Thyroid gland (tissue), 4 donors: ENCODE measurements at regions not wholly inside any gene's neighbourhood (a gene's known extent, or its start where the extent isn't known, plus 50 kb on each side); places are given as distances from the start of the nearest gene placed in this dataset.
"Not testable (repeated sequence)": the region's sequence is repeated elsewhere in the genome, so short reads cannot be mapped to it uniquely, and the experiment has no call there.

Experiments used
- DNase-seq, 2 donors: peaks; one replicate each; pipeline ENCODE4 v3.0.0-alpha.2; 2019
- H3K27ac ChIP-seq, 3 donors: fragments of 200-600 bp; sonication (generic); 1 replicate in 2 of 3; 2 replicates in 1 of 3; pipeline ENCODE4 v1.5.1; 2016 to 2019; ENCODE audit warnings: mild to moderate bottlenecking in 1 of 3, moderate library complexity in 1 of 3
- H3K27me3 ChIP-seq: fragments of 200-600 bp; sonication (generic); one replicate; pipeline ENCODE4 v1.5.1; 2019
- H3K36me3 ChIP-seq, 2 donors: fragments of 200-600 bp; sonication (generic); one replicate each; pipeline ENCODE4 v1.5.1; 2016 to 2019
- H3K4me1 ChIP-seq, 2 donors: fragments of 200-600 bp; sonication (generic); one replicate each; pipeline ENCODE4 v1.5.1; 2017 to 2019
- H3K4me3 ChIP-seq, 3 donors: fragments of 200-600 bp; sonication (generic); replicated peaks in 1 of 3; 1 replicate in 2 of 3; 2 replicates in 1 of 3; pipeline ENCODE4 v1.5.1; 2016; ENCODE audit warnings: mild to moderate bottlenecking in 1 of 3
- H3K9me3 ChIP-seq: fragments of 200-600 bp; sonication (generic); one replicate; pipeline ENCODE4 v1.5.1; 2017
- CTCF ChIP-seq, 6 experiments: fragments of 200-600 bp in 3 of 6; fragments of 450-650 bp in 3 of 6; sonication (generic) in 3 of 6; IDR thresholded peaks; one replicate each; pipeline ENCODE4 v1.5.1; 2016 to 2019; ENCODE audit warnings: antibody characterized with exemption in 6 of 6, mild to moderate bottlenecking in 2 of 6, inconsistent platforms in 1 of 6, moderate library complexity in 1 of 6
- POLR2A ChIP-seq, 2 donors: fragments of 450-650 bp; IDR thresholded peaks; one replicate each; pipeline ENCODE4 v1.6.1; 2017; ENCODE audit warnings: antibody characterized with exemption in 2 of 2, mild to moderate bottlenecking in 2 of 2, moderate library complexity in 1 of 2
- WGBS, 2 donors: methylation state at CpG; one replicate each; pipeline ENCODE4 v1.1.5; 2017; 5-methylcytosine and 5-hydroxymethylcytosine counted together
- intact Hi-C: fragments of 100-400 bp; cut with DNase I; formaldehyde crosslinking; loops from one replicate; pipeline ENCODE4 v1.15.1; 2023

- Histone ChIP-seq H3K27me3 (no peaks in the 10 kb centered on the region), H3K4me1 (no peaks in the 10 kb centered on the region), H3K4me3 (no peak overlapping the region), H3K27ac (no peak overlapping the region), H3K36me3 (no peaks in the 10 kb centered on the region), H3K9me3 (no peaks in the 10 kb centered on the region)
- 39 to 46% methylated on average over 14 to 16 of the region's 18 CpGs for WGBS, 2 donors
- DNase-seq: no peak
- intact Hi-C loops: no loop called here
- TF ChIP-seq CTCF (IDR thresholded peaks at IDR 0.05) (no peak), POLR2A (IDR thresholded peaks at IDR 0.05) (no peak)
Measured at GRCh38 chr3:13233487-13234485, 160.6 kb upstream of the IQSEC1 start.

- H3K9me3 ChIP-seq: no peaks in the 10 kb centered on the region
- no peaks in the 10 kb centered on the region for H3K27me3 ChIP-seq
- H3K4me1 ChIP-seq: no peaks in the 10 kb centered on the region
- no peaks in the 10 kb centered on the region for H3K36me3 ChIP-seq
- no peak for DNase-seq
- TF ChIP-seq CTCF (IDR thresholded peaks at IDR 0.05) (no peak), POLR2A (IDR thresholded peaks at IDR 0.05) (no peak)
- no peak overlapping the region for H3K27ac ChIP-seq
- H3K4me3 ChIP-seq: no peak overlapping the region
- WGBS, 2 donors: 70 to 82% methylated on average over 21 to 22 of the region's 22 CpGs
- intact Hi-C loops: no loop called here
Measured at GRCh38 chr3:13231781-13232666, 158.8 kb upstream of the IQSEC1 start.

GRCh38 chr3:13229273-13229949, 156.2 kb upstream of the IQSEC1 start:
- Histone ChIP-seq H3K4me3 (no peak overlapping the region), H3K9me3 (no peaks in the 10 kb centered on the region), H3K27me3 (no peaks in the 10 kb centered on the region), H3K27ac (no peak overlapping the region), H3K4me1 (no peaks in the 10 kb centered on the region), H3K36me3 (no peaks in the 10 kb centered on the region)
- DNase-seq: no peak
- WGBS, 2 donors: 61 to 67% methylated on average over 8 of the region's 8 CpGs
- intact Hi-C loops: no loop called here
- peak in 1 of 6 experiments; percentile 9 for TF ChIP-seq CTCF (IDR thresholded peaks at IDR 0.05)
- TF ChIP-seq POLR2A (IDR thresholded peaks at IDR 0.05): no peak

DNA sequence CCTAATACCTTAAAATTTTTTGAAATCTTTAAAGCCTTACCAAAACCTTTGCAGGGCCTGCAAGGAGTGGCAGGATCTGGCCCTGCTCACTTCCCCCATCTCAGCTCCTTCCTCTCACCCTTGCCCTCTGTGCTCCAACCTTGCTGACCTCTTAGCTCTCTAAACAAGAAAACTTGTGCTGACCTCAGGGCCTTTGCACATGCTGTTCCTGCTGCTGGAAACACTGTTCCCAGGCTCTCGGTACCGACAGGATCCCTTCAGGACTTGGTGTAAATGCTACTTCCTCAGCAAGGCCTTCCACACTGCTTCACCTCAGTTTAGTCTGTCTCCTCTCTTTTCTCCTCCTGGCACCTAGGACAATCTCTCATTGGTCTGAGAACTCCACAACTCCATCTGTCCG, 155.4 kb upstream of the IQSEC1 start:
- 90 to 95% methylated on average over 3 of the region's 3 CpGs for WGBS, 2 donors
- H3K27ac ChIP-seq: no peak overlapping the region
- no peaks in the 10 kb centered on the region for H3K4me1 ChIP-seq
- TF ChIP-seq CTCF (IDR thresholded peaks at IDR 0.05) (no peak), POLR2A (IDR thresholded peaks at IDR 0.05) (no peak)
- no peaks in the 10 kb centered on the region for H3K9me3 ChIP-seq
- no peaks in the 10 kb centered on the region for H3K36me3 ChIP-seq
- intact Hi-C loops: no loop called here
- no peaks in the 10 kb centered on the region for H3K27me3 ChIP-seq
- no peak overlapping the region for H3K4me3 ChIP-seq
- DNase-seq: no peak

GRCh38 chr3:13228169-13228568, 154.9 kb upstream of the IQSEC1 start:
- DNase-seq, intact Hi-C loops, H3K4me3 ChIP-seq, H3K27me3 ChIP-seq, H3K9me3 ChIP-seq, H3K4me1 ChIP-seq, H3K27ac ChIP-seq, H3K36me3 ChIP-seq: not testable (repeated sequence)
- WGBS, 2 donors: 88 to 91% methylated on average over 12 of the region's 12 CpGs
